ENCODE measurements at regions not wholly inside any gene's neighbourhood (a gene's known extent, or its start where the extent isn't known, plus 50 kb on each side); places are given as distances from the start of the nearest gene placed in this dataset.

DNA sequence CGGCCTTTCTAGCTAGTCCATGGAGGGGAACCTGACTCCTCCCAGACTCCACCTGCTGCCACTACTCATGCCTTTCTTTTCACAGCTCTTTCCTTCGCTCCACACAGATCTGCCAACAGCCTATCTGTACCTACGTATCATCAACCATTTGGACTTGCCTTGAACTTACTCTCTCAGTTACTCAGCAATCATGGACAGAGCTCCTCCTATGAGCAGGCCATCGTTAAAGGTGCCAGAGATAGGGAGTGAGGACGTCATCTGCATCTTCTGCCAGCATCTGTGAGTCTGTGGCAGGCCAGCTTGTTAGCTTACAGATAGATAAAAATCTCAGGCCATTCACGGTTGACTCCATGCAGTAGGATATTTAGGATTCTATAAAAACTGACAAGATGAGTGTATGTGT, 162.9 kb upstream of the ZBED5 start:
- Histone ChIP-seq H4K8ac (ENCODE audit: extremely low read depth, insufficient read depth, low read length) (no peak overlapping the region), H3K23ac (ENCODE audit: insufficient read length) (no peak overlapping the region), H3K27me3 (replicated peaks in 1 of 4; ENCODE audit: control insufficient read depth in 3 of 4, extremely low read depth in 1 of 4, insufficient read depth in 3 of 4, low read length in 3 of 4) (peaks cover 0 to 3% (median 0%) of the 10 kb centered on the region in 4 experiments; a peak in 1 of 7 replicates), H4K20me1 (replicated peaks in 1 of 2; ENCODE audit: control insufficient read depth in 1 of 2, insufficient read depth in 2 of 2, low read length in 2 of 2) (no peaks in the 10 kb centered on the region), H2BK12ac (ENCODE audit: low read depth, low read length) (no peak overlapping the region), H3K79me2 (ENCODE audit: control insufficient read depth in 1 of 2, insufficient read depth in 2 of 2, low read length in 2 of 2) (no peaks in the 10 kb centered on the region), H3K9me3 (ENCODE audit: insufficient read depth in 2 of 2, low read depth in 1 of 2, low read length in 1 of 2) (no peaks in the 10 kb centered on the region), H2BK5ac (ENCODE audit: low read depth, low read length) (no peak overlapping the region), H2BK20ac (ENCODE audit: low read length) (no peak overlapping the region), H3K4me3 (ENCODE audit: extremely low read depth in 1 of 4, insufficient read depth in 2 of 4, low read depth in 3 of 4, low read length in 4 of 4) (no peak overlapping the region), H3K18ac (ENCODE audit: extremely low read depth, low read length) (no peak overlapping the region; the same call in 1 of the 2 replicates), H4K5ac (ENCODE audit: insufficient read length, low read depth, low read length) (no peak overlapping the region), H2AK5ac (ENCODE audit: low read depth, low read length) (no peak overlapping the region), H3K4ac (replicated peaks; ENCODE audit: insufficient read length, low read depth, low read length) (no peak overlapping the region), H3K14ac (ENCODE audit: insufficient read length) (no peak overlapping the region), H3K4me1 (replicated peaks in 1 of 4; ENCODE audit: control insufficient read depth in 3 of 4, insufficient read depth in 4 of 4, low read length in 3 of 4) (peaks cover 0 to 4% (median 2%) of the 10 kb centered on the region in 4 experiments; a peak in 5 of 7 replicates), H3K4me2 (ENCODE audit: insufficient read depth in 1 of 2, low read depth in 2 of 2, low read length in 2 of 2) (peak overlapping the region in 1 of 2 experiments; percentile 33; a peak in 2 of 4 replicates), H3K56ac (replicated peaks; ENCODE audit: insufficient read length, low read depth, low read length) (no peak overlapping the region), H3K9ac (replicated peaks in 1 of 4; ENCODE audit: extremely low read depth in 1 of 4, low read depth in 3 of 4, low read length in 3 of 4) (no peak overlapping the region), H2BK15ac (ENCODE audit: low read length) (no peak overlapping the region), H3K79me1 (ENCODE audit: low read depth, low read length) (no peaks in the 10 kb centered on the region), H3K36me3 (ENCODE audit: control insufficient read depth in 2 of 4, insufficient read depth in 4 of 4, low read length in 3 of 4) (no peaks in the 10 kb centered on the region), H3K27ac (ENCODE audit: low read depth, low read length) (no peak overlapping the region), H4K91ac (replicated peaks; ENCODE audit: insufficient read length, low read length) (no peak overlapping the region), H3K23me2 (ENCODE audit: low read depth, low read length) (no peaks in the 10 kb centered on the region; the same call in 1 of the 2 replicates), H2BK120ac (replicated peaks; ENCODE audit: low read depth, low read length) (no peak overlapping the region), H2AFZ (ENCODE audit: low read length) (peak overlapping the region; percentile 61)
- 55% methylated on average over 6 of the region's 6 CpGs; no CpG with 5 or more reads in 1 of the 2 experiments for WGBS, 2 experiments (ENCODE audit: extremely low coverage in 1 of 2, insufficient coverage in 1 of 2, insufficient read length in 1 of 2, insufficient replicate concordance in 2 of 2, low coverage in 1 of 2, low lambda C conversion rate in 2 of 2, missing lambda C conversion rate in 1 of 2)
- DNase-seq (ENCODE audit: low read depth in 1 of 2, low spot score in 2 of 2), result no peak
- ChIA-PET POLR2A (ENCODE audit: partially characterized antibody) (interaction anchor here (0.8 to 2.1 kb wide), 7 partner anchors 86 to 213 kb away, joined by 3 to 9 read pairs (median 3); partner anchors contain the start of gene EIF4G2), CTCF (ENCODE audit: partially characterized antibody) (interaction anchor here (0.6 to 7.1 kb wide), 26 partner anchors 8 to 946 kb away, joined by 3 to 82 read pairs (median 4); no protein-coding TSS in a partner anchor)
- no peak for FAIRE-seq
- TF ChIP-seq, protein P1, sequence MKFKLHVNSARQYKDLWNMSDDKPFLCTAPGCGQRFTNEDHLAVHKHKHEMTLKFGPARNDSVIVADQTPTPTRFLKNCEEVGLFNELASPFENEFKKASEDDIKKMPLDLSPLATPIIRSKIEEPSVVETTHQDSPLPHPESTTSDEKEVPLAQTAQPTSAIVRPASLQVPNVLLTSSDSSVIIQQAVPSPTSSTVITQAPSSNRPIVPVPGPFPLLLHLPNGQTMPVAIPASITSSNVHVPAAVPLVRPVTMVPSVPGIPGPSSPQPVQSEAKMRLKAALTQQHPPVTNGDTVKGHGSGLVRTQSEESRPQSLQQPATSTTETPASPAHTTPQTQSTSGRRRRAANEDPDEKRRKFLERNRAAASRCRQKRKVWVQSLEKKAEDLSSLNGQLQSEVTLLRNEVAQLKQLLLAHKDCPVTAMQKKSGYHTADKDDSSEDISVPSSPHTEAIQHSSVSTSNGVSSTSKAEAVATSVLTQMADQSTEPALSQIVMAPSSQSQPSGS (IDR thresholded peaks at IDR 0.05; ENCODE audit: low read length), result no peak
- no peak for TF ChIP-seq SAP30 (IDR thresholded peaks at IDR 0.05; ENCODE audit: insufficient read depth, insufficient replicate concordance, low read length)
- TF ChIP-seq CHD1 (IDR thresholded peaks at IDR 0.05; ENCODE audit: low read depth, low read length), result no peak
- TF ChIP-seq KDM5A (IDR thresholded peaks at IDR 0.05; ENCODE audit: low read length), result no peak
- no peak for TF ChIP-seq YY1 (IDR thresholded peaks at IDR 0.05; ENCODE audit: low read depth, low read length)
- TF ChIP-seq, protein P2, sequence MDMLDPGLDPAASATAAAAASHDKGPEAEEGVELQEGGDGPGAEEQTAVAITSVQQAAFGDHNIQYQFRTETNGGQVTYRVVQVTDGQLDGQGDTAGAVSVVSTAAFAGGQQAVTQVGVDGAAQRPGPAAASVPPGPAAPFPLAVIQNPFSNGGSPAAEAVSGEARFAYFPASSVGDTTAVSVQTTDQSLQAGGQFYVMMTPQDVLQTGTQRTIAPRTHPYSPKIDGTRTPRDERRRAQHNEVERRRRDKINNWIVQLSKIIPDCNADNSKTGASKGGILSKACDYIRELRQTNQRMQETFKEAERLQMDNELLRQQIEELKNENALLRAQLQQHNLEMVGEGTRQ (IDR thresholded peaks at IDR 0.05; ENCODE audit: low read length), result no peak
- no peak for TF ChIP-seq JUND (IDR thresholded peaks at IDR 0.05; ENCODE audit: low read length)
- TF ChIP-seq SP1 (IDR thresholded peaks at IDR 0.05; ENCODE audit: low read depth, low read length), result no peak
- no peak for TF ChIP-seq RNF2 (IDR thresholded peaks at IDR 0.05; ENCODE audit: borderline replicate concordance, low read depth, low read length, missing control alignments, poor library complexity, severe bottlenecking)
- TF ChIP-seq EP300 (IDR thresholded peaks at IDR 0.05; ENCODE audit: borderline replicate concordance in 1 of 2, low read depth in 2 of 2, low read length in 2 of 2), result no peak
- no peak for TF ChIP-seq HDAC6 (IDR thresholded peaks at IDR 0.05; ENCODE audit: low read depth, low read length)

Data from H1 (cell line).